SK-N-SH (cell line): ENCODE measurements at regions not wholly inside any gene's neighbourhood (a gene's known extent, or its start where the extent isn't known, plus 50 kb on each side); places are given as distances from the start of the nearest gene placed in this dataset.
"Not testable (repeated sequence)": the region's sequence is repeated elsewhere in the genome, so short reads cannot be mapped to it uniquely, and the experiment has no call there.

Experiments
- CTCF ChIA-PET: fragments of 300-600, 350-600 bp; formaldehyde crosslinking; extraction: SDS; loops from one replicate; lab custom pipeline; 2021; lab: Yijun Ruan, JAX
- POLR2A ChIA-PET: fragments of 350-600 bp; sonication (Branson Sonifier 250); formaldehyde crosslinking; extraction: SDS; loops from one replicate; lab custom pipeline; 2020; ENCODE audit warnings: antibody characterized with exemption, inconsistent platforms; lab: Yijun Ruan, JAX
- DNase-seq: peaks from one replicate; pipeline ENCODE4 v3.0.0; 2012
- H2AFZ ChIP-seq: fragments of 200-600 bp; sonication (generic); 2 replicates; pipeline ENCODE4 v1.8.1; 2016; ENCODE audit warnings: antibody characterized with exemption, mild to moderate bottlenecking, low read depth
- H3F3A ChIP-seq: fragments of 200-600 bp; sonication (generic); replicated peaks from 2 replicates; pipeline ENCODE3; 2016; ENCODE audit warnings: antibody characterized with exemption, mild to moderate bottlenecking; ENCODE audit not compliant: insufficient read depth
- H3K27ac ChIP-seq, 2 experiments: fragments of 200-500 bp in 1 of 2; fragments of 200-600 bp in 1 of 2; sonication (Bioruptor generic) in 1 of 2; sonication (generic), shearing (Covaris generic) in 1 of 2; 2 replicates each; pipeline versions ENCODE4 v1.5.1 to v1.6.1; 2014 to 2016; ENCODE audit warnings: low read depth in 2 of 2, inconsistent platforms in 1 of 2, low read length in 1 of 2, mild to moderate bottlenecking in 1 of 2, mixed read lengths in 1 of 2
- H3K27me3 ChIP-seq: fragments of 200-600 bp; sonication (generic), shearing (Covaris generic); 2 replicates; pipeline ENCODE4 v1.6.1; 2016; ENCODE audit warnings: mixed run types; ENCODE audit not compliant: insufficient read depth
- H3K36me3 ChIP-seq, 2 experiments: fragments of 200-500 bp in 1 of 2; fragments of 200-600 bp in 1 of 2; sonication (Bioruptor generic) in 1 of 2; sonication (generic) in 1 of 2; replicated peaks in 1 of 2; 2 replicates each; pipeline versions ENCODE3 to v1.5.1; 2014 to 2016; ENCODE audit warnings: low read length in 1 of 2, mild to moderate bottlenecking in 1 of 2; ENCODE audit not compliant: insufficient read depth in 2 of 2, control insufficient read depth in 1 of 2
- H3K4me1 ChIP-seq, 2 experiments: fragments of 200-500 bp in 1 of 2; fragments of 200-600 bp in 1 of 2; sonication (Bioruptor generic) in 1 of 2; sonication (generic), shearing (Covaris generic) in 1 of 2; 2 replicates each; pipeline versions ENCODE4 v1.5.1 to v1.6.1; 2014 to 2016; ENCODE audit warnings: low read depth in 1 of 2, low read length in 1 of 2, mixed run types in 1 of 2; ENCODE audit not compliant: insufficient read depth in 2 of 2, control insufficient read depth in 1 of 2
- H3K4me2 ChIP-seq: fragments of 200-600 bp; sonication (generic), shearing (Covaris generic); 2 replicates; pipeline ENCODE4 v1.6.1; 2017; ENCODE audit warnings: mixed run types
- H3K4me3 ChIP-seq, 2 experiments: fragments of 200-500 bp in 1 of 2; fragments of 200-600 bp in 1 of 2; sonication (Bioruptor generic) in 1 of 2; sonication (generic), shearing (Covaris generic) in 1 of 2; 2 replicates each; pipeline versions ENCODE4 v1.5.1 to v1.8.1; 2014 to 2016; ENCODE audit warnings: low read depth in 2 of 2, inconsistent platforms in 1 of 2, low read length in 1 of 2, mild to moderate bottlenecking in 1 of 2, mixed read lengths in 1 of 2, moderate library complexity in 1 of 2
- H3K79me2 ChIP-seq: fragments of 200-600 bp; sonication (generic); 2 replicates; pipeline ENCODE4 v1.8.1; 2017; ENCODE audit warnings: mild to moderate bottlenecking; ENCODE audit not compliant: insufficient read depth
- H3K9ac ChIP-seq: fragments of 200-600 bp; sonication (generic); 2 replicates; pipeline ENCODE4 v1.6.1; 2017; ENCODE audit warnings: mixed run types
- H3K9me2 ChIP-seq: fragments of 200-600 bp; sonication (generic); 2 replicates; pipeline ENCODE4 v1.6.1; 2017; ENCODE audit warnings: mixed run types
- H3K9me3 ChIP-seq: fragments of 200-600 bp; sonication (generic); 2 replicates; pipeline ENCODE4 v1.6.1; 2017; ENCODE audit warnings: mixed run types, mild to moderate bottlenecking, moderate library complexity
- H4K20me1 ChIP-seq: fragments of 200-600 bp; sonication (generic); 2 replicates; pipeline ENCODE4 v1.6.1; 2017; ENCODE audit warnings: mild to moderate bottlenecking, mixed run types; ENCODE audit not compliant: insufficient read depth
- CHD2 ChIP-seq: fragments of 150-350 bp; IDR thresholded peaks from 2 replicates; pipeline ENCODE4 v1.6.1; 2018; ENCODE audit warnings: low read length; ENCODE audit not compliant: partially characterized antibody
- EP300 ChIP-seq, 2 experiments: IDR thresholded peaks; 2 replicates each; pipeline versions ENCODE4 v1.4.0 to v1.6.1; 2012; ENCODE audit warnings: borderline replicate concordance in 1 of 2, low read depth in 1 of 2, low read length in 1 of 2
- EZH2phosphoT487 ChIP-seq: fragments of 200-600 bp; sonication (generic); IDR thresholded peaks from 2 replicates; pipeline ENCODE4 v1.6.1; 2017; ENCODE audit warnings: low read depth, mixed run types, mild to moderate bottlenecking, antibody characterized with exemption, moderate library complexity, borderline replicate concordance
- GATA2 ChIP-seq: sonication (generic); formaldehyde crosslinking; IDR thresholded peaks from 2 replicates; pipeline ENCODE4 v1.5.0; 2020; ENCODE audit warnings: mild to moderate bottlenecking, missing genetic modification reagents
- MAX ChIP-seq: IDR thresholded peaks from 2 replicates; pipeline ENCODE4 v1.4.0; 2012; ENCODE audit warnings: low read depth
- MXI1 ChIP-seq: IDR thresholded peaks from 2 replicates; pipeline ENCODE4 v1.6.1; 2012; ENCODE audit warnings: mild to moderate bottlenecking, low read depth, low read length, improper control_type of control experiment
- NFIC ChIP-seq: IDR thresholded peaks from 2 replicates; pipeline ENCODE4 v1.4.0; 2012; ENCODE audit warnings: borderline replicate concordance
- NRF1 ChIP-seq: IDR thresholded peaks from 2 replicates; pipeline ENCODE4 v1.6.1; 2012; ENCODE audit warnings: low read depth, mild to moderate bottlenecking, low read length
- POLR2AphosphoS5 ChIP-seq: IDR thresholded peaks from 2 replicates; pipeline ENCODE4 v1.6.1; 2012; ENCODE audit warnings: low read depth, low read length
- SMC3 ChIP-seq: IDR thresholded peaks from 2 replicates; pipeline ENCODE4 v1.6.1; 2012; ENCODE audit warnings: low read depth, low read length, improper control_type of control experiment
- TCF12 ChIP-seq: IDR thresholded peaks from 2 replicates; pipeline ENCODE4 v1.4.0; 2012
- TEAD4 ChIP-seq: IDR thresholded peaks from 2 replicates; pipeline ENCODE4 v1.4.0; 2012; ENCODE audit warnings: mild to moderate bottlenecking, borderline replicate concordance; ENCODE audit not compliant: insufficient read depth
- YY1 ChIP-seq: IDR thresholded peaks from 2 replicates; pipeline ENCODE4 v1.4.0; 2012; ENCODE audit warnings: low read depth, mild to moderate bottlenecking
- WGBS: methylation state at CpG from one replicate; pipeline ENCODE4 v1.1.6; 2017; ENCODE audit warnings: low lambda C conversion rate; 5-methylcytosine and 5-hydroxymethylcytosine counted together
- TF ChIP-seq, protein P1 (sequence below): IDR thresholded peaks from 2 replicates; pipeline ENCODE4 v1.6.1; 2012; ENCODE audit warnings: mild to moderate bottlenecking, low read depth, low read length, moderate library complexity
- TF ChIP-seq, protein P2 (sequence below): IDR thresholded peaks from 2 replicates; pipeline ENCODE4 v1.4.0; 2012; ENCODE audit warnings: low read depth, borderline replicate concordance

DNA sequence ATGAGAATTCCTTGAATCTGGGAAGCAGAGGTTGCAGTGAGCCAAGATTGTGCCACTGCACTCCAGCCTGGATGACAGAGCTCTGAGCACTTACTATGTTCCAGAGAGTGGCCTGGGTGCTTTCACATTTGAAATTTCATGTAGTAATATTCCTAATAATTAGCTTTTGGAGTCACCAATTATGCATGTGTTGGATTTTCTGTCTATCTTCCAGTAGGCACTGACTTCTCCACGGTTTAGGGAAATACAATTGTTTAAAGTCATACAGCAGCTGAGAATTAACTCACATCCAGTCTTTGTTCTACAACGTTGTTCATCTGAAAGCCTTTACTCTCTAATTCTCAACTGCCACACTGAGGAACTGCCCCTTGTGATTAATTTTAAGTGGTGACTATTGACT is 150.2 kb downstream of the CSNK2A3 start:
- Histone ChIP-seq H3K9me3 (no peaks in the 10 kb centered on the region), H2AFZ (no peak overlapping the region), H3K4me2 (no peak overlapping the region), H3K79me2 (no peaks in the 10 kb centered on the region), H3F3A (no peaks in the 10 kb centered on the region), H3K4me1 (no peaks in the 10 kb centered on the region), H3K9me2 (no peaks in the 10 kb centered on the region), H3K4me3 (no peak overlapping the region), H3K27ac (no peak overlapping the region), H4K20me1 (no peaks in the 10 kb centered on the region), H3K9ac (no peak overlapping the region)
- no peak for DNase-seq
- POLR2A ChIA-PET: no interaction called here
- WGBS: 15% methylated on average over 2 of the region's 2 CpGs
- TF ChIP-seq EP300 (IDR thresholded peaks at IDR 0.05; ENCODE audit: borderline replicate concordance in 1 of 2, low read depth in 1 of 2, low read length in 1 of 2) (no peak), CHD2 (no peak), SMC3 (no peak), YY1 (no peak), TEAD4 (no peak), NFIC (no peak), MXI1 (no peak), MAX (no peak), EZH2phosphoT487 (no peak), GATA2 (CRISPR knock-in tag) (no peak), POLR2AphosphoS5 (no peak), TCF12 (no peak), NRF1 (no peak)
- TF ChIP-seq, protein P1, sequence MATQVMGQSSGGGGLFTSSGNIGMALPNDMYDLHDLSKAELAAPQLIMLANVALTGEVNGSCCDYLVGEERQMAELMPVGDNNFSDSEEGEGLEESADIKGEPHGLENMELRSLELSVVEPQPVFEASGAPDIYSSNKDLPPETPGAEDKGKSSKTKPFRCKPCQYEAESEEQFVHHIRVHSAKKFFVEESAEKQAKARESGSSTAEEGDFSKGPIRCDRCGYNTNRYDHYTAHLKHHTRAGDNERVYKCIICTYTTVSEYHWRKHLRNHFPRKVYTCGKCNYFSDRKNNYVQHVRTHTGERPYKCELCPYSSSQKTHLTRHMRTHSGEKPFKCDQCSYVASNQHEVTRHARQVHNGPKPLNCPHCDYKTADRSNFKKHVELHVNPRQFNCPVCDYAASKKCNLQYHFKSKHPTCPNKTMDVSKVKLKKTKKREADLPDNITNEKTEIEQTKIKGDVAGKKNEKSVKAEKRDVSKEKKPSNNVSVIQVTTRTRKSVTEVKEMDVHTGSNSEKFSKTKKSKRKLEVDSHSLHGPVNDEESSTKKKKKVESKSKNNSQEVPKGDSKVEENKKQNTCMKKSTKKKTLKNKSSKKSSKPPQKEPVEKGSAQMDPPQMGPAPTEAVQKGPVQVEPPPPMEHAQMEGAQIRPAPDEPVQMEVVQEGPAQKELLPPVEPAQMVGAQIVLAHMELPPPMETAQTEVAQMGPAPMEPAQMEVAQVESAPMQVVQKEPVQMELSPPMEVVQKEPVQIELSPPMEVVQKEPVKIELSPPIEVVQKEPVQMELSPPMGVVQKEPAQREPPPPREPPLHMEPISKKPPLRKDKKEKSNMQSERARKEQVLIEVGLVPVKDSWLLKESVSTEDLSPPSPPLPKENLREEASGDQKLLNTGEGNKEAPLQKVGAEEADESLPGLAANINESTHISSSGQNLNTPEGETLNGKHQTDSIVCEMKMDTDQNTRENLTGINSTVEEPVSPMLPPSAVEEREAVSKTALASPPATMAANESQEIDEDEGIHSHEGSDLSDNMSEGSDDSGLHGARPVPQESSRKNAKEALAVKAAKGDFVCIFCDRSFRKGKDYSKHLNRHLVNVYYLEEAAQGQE: no peak
- TF ChIP-seq, protein P2, sequence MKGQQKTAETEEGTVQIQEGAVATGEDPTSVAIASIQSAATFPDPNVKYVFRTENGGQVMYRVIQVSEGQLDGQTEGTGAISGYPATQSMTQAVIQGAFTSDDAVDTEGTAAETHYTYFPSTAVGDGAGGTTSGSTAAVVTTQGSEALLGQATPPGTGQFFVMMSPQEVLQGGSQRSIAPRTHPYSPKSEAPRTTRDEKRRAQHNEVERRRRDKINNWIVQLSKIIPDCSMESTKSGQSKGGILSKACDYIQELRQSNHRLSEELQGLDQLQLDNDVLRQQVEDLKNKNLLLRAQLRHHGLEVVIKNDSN: no peak
- TF ChIP-seq, all 33 proteins: peak for 0
- Histone ChIP-seq H3K27me3 (no peaks in the 10 kb centered on the region; the same call in 1 of the 2 replicates), H3K36me3 (no peaks in the 10 kb centered on the region)
- CTCF ChIA-PET: no interaction called here

DNA sequence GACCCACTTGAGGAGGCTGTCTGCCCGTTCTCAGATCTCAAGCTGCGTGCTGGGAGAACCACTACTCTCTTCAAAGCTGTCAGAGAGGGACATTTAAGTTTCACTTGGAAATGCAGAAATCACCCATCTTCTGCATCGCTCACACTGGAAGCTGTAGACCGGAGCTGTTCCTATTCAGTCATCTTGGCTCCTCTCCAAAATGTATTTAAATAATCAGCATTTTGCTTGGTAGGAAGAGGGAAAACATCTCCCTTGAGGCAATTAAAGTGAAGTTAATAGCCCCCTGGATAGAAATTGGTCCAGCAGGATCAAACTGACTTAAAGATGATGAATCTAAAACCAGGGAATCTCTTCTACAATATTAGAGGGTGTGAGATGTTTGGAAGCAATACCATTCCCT is 151.7 kb downstream of the CSNK2A3 start:
- H3K9me3 ChIP-seq, H3K27ac ChIP-seq, H3F3A ChIP-seq, H4K20me1 ChIP-seq, CTCF ChIA-PET, H3K36me3 ChIP-seq, H3K4me1 ChIP-seq, H3K9me2 ChIP-seq, H2AFZ ChIP-seq, DNase-seq, H3K27me3 ChIP-seq, H3K9ac ChIP-seq, H3K79me2 ChIP-seq, H3K4me2 ChIP-seq, H3K4me3 ChIP-seq: not testable (repeated sequence)
- POLR2A ChIA-PET: interaction anchor here (0.6 kb wide), 1 partner anchor 33 kb away, joined by 3 read pairs; no protein-coding TSS in a partner anchor
- 22% methylated on average over 4 of the region's 4 CpGs for WGBS
